HCT116 (cell line): ENCODE measurements at regions not wholly inside any gene's neighbourhood (a gene's known extent, or its start where the extent isn't known, plus 50 kb on each side); places are given as distances from the start of the nearest gene placed in this dataset.

Experiments used
- ATAC-seq: fragments of 200-7000 bp; cut with Tn5 transposase; 2 replicates; pipeline ENCODE4 v1.9.1; 2020; ENCODE audit warnings: mild to moderate bottlenecking, moderate library complexity
- BruUV-seq: library from RNA; stranded (reverse); fragments of 400-500 nt; replicated peaks from 2 replicates; lab custom pipeline; 2021; lab: Mats Ljungman, UMichigan
- CTCF ChIA-PET: fragments of 300-600 bp; sonication (Branson Sonifier 250); formaldehyde crosslinking; loops from one replicate; lab custom pipeline; 2021; ENCODE audit warnings: antibody characterized with exemption; lab: Charles Lee
- POLR2A ChIA-PET: fragments of 300-600, 350-600 bp; sonication (Branson Sonifier 250); formaldehyde crosslinking; loops from one replicate; lab custom pipeline; 2021; ENCODE audit warnings: antibody characterized with exemption; lab: Charles Lee
- RAD21 ChIA-PET, 2 experiments: fragments of 300-600 bp; sonication (Branson Sonifier 250); formaldehyde crosslinking; loops; one replicate each; lab custom pipeline; 2023; ENCODE audit warnings: low total read pairs in 2 of 2; ENCODE audit not compliant: uncharacterized antibody in 2 of 2, unreplicated experiment in 2 of 2, low non-redundant PET in 1 of 2; lab: Charles Lee
- DNase-seq: peaks from one replicate; pipeline ENCODE4 v3.0.0-alpha.2; 2010; ENCODE audit warnings: low read depth, low spot score
- H2AFZ ChIP-seq: fragments of 200-600 bp; shearing (Covaris generic), sonication (generic); 2 replicates; pipeline ENCODE4 v1.6.1; 2017; ENCODE audit warnings: low read depth, mixed run types, mixed read lengths, antibody characterized with exemption, low read length; ENCODE audit not compliant: poor library complexity, severe bottlenecking
- H3K27ac ChIP-seq: 2 replicates; pipeline ENCODE4 v1.5.1; 2012; ENCODE audit warnings: low read depth, low read length
- H3K27me3 ChIP-seq: fragments of 200-600 bp; sonication (generic); 2 replicates; pipeline ENCODE4 v1.6.1; 2016; ENCODE audit warnings: mixed run types, low read length, mixed read lengths; ENCODE audit not compliant: insufficient read depth
- H3K36me3 ChIP-seq, 2 experiments: fragments of 200-500 bp in 1 of 2; fragments of 200-600 bp in 1 of 2; sonication (Bioruptor generic) in 1 of 2; sonication (generic) in 1 of 2; 2 replicates each; pipeline versions ENCODE4 v1.5.1 to v1.6.1; 2014 to 2016; ENCODE audit warnings: low read length in 2 of 2, inconsistent platforms in 1 of 2, mixed read lengths in 1 of 2, mixed run types in 1 of 2; ENCODE audit not compliant: insufficient read depth in 2 of 2, control insufficient read depth in 1 of 2
- H3K4me1 ChIP-seq, 2 experiments: fragments of 200-600 bp in 1 of 2; sonication (generic) in 1 of 2; 2 replicates each; pipeline versions ENCODE4 v1.5.1 to v1.6.1; 2012 to 2017; ENCODE audit warnings: low read length in 2 of 2, inconsistent platforms in 1 of 2, mild to moderate bottlenecking in 1 of 2, mixed read lengths in 1 of 2, mixed run types in 1 of 2, moderate library complexity in 1 of 2; ENCODE audit not compliant: insufficient read depth in 2 of 2, control insufficient read depth in 1 of 2
- H3K4me2 ChIP-seq: fragments of 200-600 bp; sonication (generic); 2 replicates; pipeline ENCODE4 v1.6.1; 2017; ENCODE audit warnings: mixed run types, low read length, mixed read lengths
- H3K4me3 ChIP-seq, 2 experiments: fragments of 200-600 bp in 1 of 2; sonication (generic) in 1 of 2; replicated peaks in 1 of 2; 2 replicates each; pipeline ENCODE4 v1.5.1; 2011 to 2016; ENCODE audit warnings: low read length in 2 of 2, control low read depth in 1 of 2, low read depth in 1 of 2, mild to moderate bottlenecking in 1 of 2, mixed read lengths in 1 of 2, mixed run types in 1 of 2
- H3K79me2 ChIP-seq: fragments of 200-600 bp; sonication (generic); 2 replicates; pipeline ENCODE4 v1.6.1; 2017; ENCODE audit warnings: mild to moderate bottlenecking, mixed run types, low read length, moderate library complexity, mixed read lengths; ENCODE audit not compliant: insufficient read depth
- H3K9ac ChIP-seq: fragments of 200-600 bp; sonication (generic); 2 replicates; pipeline ENCODE4 v1.6.1; 2016; ENCODE audit warnings: low read length, mixed read lengths
- H3K9me2 ChIP-seq: fragments of 200-600 bp; sonication (generic), shearing (Covaris generic); 2 replicates; pipeline ENCODE4 v1.6.1; 2017; ENCODE audit warnings: mixed run types, mild to moderate bottlenecking, moderate library complexity; ENCODE audit not compliant: insufficient read depth
- H3K9me3 ChIP-seq, 2 experiments: fragments of 200-500 bp in 1 of 2; fragments of 200-600 bp in 1 of 2; sonication (Bioruptor generic) in 1 of 2; sonication (generic) in 1 of 2; 2 replicates each; pipeline ENCODE4 v1.6.1; 2014 to 2017; ENCODE audit warnings: low read length in 2 of 2, mixed read lengths in 2 of 2, inconsistent platforms in 1 of 2, low read depth in 1 of 2, mild to moderate bottlenecking in 1 of 2, mixed run types in 1 of 2, moderate library complexity in 1 of 2; ENCODE audit not compliant: control insufficient read depth in 1 of 2, insufficient read depth in 1 of 2
- H4K20me1 ChIP-seq: fragments of 200-600 bp; sonication (generic), shearing (Covaris generic); 2 replicates; pipeline ENCODE4 v1.6.1; 2017; ENCODE audit warnings: mixed run types, mild to moderate bottlenecking, moderate library complexity; ENCODE audit not compliant: insufficient read depth
- CBX3 ChIP-seq: IDR thresholded peaks from 2 replicates; pipeline ENCODE4 v1.6.1; 2012; ENCODE audit warnings: low read depth
- CEBPB ChIP-seq: IDR thresholded peaks from 2 replicates; pipeline ENCODE4 v1.6.1; 2012; ENCODE audit warnings: low read depth
- EGR1 ChIP-seq: IDR thresholded peaks from 2 replicates; pipeline ENCODE4 v1.6.1; 2012; ENCODE audit warnings: low read depth
- ELF1 ChIP-seq: IDR thresholded peaks from 2 replicates; pipeline ENCODE4 v1.6.1; 2012; ENCODE audit warnings: low read depth, borderline replicate concordance
- EZH2phosphoT487 ChIP-seq: fragments of 200-600 bp; IDR thresholded peaks from 2 replicates; pipeline ENCODE4 v1.6.1; 2018; ENCODE audit warnings: antibody characterized with exemption, borderline replicate concordance
- FOSL1 ChIP-seq: IDR thresholded peaks from 2 replicates; pipeline ENCODE4 v1.6.1; 2012; ENCODE audit warnings: low read depth
- POLR2A ChIP-seq: IDR thresholded peaks from 2 replicates; pipeline ENCODE4 v1.7.0; 2011; ENCODE audit warnings: borderline replicate concordance; ENCODE audit not compliant: insufficient read depth, insufficient read length; ENCODE audit errors: extremely low read depth
- POLR2AphosphoS5 ChIP-seq: IDR thresholded peaks from 2 replicates; pipeline ENCODE4 v1.6.1; 2011; ENCODE audit warnings: mild to moderate bottlenecking, low read depth, low read length, moderate library complexity
- SP1 ChIP-seq: IDR thresholded peaks from 2 replicates; pipeline ENCODE4 v1.6.1; 2012; ENCODE audit warnings: low read depth
- SRF ChIP-seq: IDR thresholded peaks from 2 replicates; pipeline ENCODE4 v1.6.1; 2012; ENCODE audit warnings: low read depth
- YY1 ChIP-seq: IDR thresholded peaks from 2 replicates; pipeline ENCODE4 v1.6.1; 2011; ENCODE audit warnings: low read length, low read depth, moderate library complexity, mild to moderate bottlenecking; ENCODE audit not compliant: insufficient replicate concordance; ENCODE audit errors: extremely low read depth
- ZFX ChIP-seq: fragments of 450-650 bp; IDR thresholded peaks from 2 replicates; pipeline ENCODE4 v1.6.1; 2017
- ZNF274 ChIP-seq: fragments of 200-500 bp; sonication (Bioruptor generic); IDR thresholded peaks from 2 replicates; pipeline ENCODE4 v1.6.1; 2014; ENCODE audit warnings: mild to moderate bottlenecking, low read depth, low read length, inconsistent platforms
- intact Hi-C: fragments of 100-400 bp; cut with micrococcal nuclease; formaldehyde crosslinking; loops from 2 replicates; pipeline ENCODE4 v1.10.0; 2022
- TF ChIP-seq, protein P1 (sequence below): IDR thresholded peaks from 2 replicates; pipeline ENCODE4 v1.6.1; 2011; ENCODE audit warnings: mild to moderate bottlenecking, low read length, moderate library complexity; ENCODE audit not compliant: insufficient replicate concordance; ENCODE audit errors: extremely low read depth
- TF ChIP-seq, protein P2 (sequence below): IDR thresholded peaks from 2 replicates; pipeline ENCODE4 v1.6.1; 2012; ENCODE audit warnings: low read depth

DNA sequence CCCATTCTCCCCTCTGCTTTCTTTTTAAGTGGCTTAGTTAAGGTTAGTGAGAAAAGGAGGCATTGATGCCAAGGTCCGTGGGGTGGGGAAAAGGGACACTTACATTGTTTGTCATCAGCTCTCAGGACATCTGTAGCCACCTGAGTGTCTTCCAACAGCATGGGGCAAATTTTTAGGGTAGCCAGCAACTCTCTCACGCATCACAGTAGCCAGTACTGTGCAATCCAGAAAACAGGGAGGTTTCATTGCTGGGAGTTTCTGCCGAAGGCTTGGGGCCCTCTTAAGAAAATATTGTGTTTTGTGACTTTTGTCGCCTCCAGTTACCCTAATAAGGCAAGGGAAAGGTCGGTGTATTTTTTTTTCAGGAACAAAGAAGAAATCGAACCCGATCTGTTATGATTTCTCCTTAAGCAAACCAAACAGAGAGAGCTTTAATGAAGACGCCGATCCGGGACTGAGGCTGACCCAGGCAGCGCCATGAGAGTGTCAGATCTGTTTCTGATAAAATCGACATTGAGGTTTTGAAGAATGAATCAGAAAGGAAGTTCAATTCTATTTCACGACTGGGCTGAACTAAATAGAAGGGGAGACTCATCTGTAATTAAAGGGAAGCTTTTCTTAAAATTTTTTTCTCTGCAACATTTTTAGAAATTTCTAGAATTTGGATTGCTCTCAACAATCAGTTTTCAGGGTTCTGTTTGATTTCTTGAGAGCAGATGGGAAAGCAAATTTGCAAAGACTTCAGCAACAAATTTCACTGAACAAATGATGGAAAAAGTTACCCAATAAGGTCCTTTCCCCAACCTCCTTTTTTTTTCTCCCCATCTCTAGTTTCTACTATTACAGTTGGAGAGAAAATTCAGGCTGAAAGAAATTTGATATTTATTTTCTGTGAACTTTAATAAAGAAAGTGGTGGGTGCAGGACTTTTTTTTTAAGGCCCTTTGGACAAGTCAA is 144.7 kb upstream of the IRX3 start:
- H3K27ac ChIP-seq: no peak overlapping the region
- ChIA-PET POLR2A (no interaction called here), CTCF (no interaction called here), RAD21 (no interaction called here)
- BruUV-seq: no TSS peak
- no peaks in the 10 kb centered on the region for H3K36me3 ChIP-seq
- no peaks in the 10 kb centered on the region for H3K9me2 ChIP-seq
- TF ChIP-seq CEBPB (no peak), SRF (no peak), ZFX (no peak)
- H4K20me1 ChIP-seq: no peaks in the 10 kb centered on the region
- no peak for DNase-seq
- H3K79me2 ChIP-seq: no peaks in the 10 kb centered on the region
- H3K27me3 ChIP-seq: peaks cover 39% of the 10 kb centered on the region
- intact Hi-C loops: no loop called here
- no peaks in the 10 kb centered on the region for H3K9me3 ChIP-seq
- H3K9ac ChIP-seq: no peak overlapping the region
- no peaks in the 10 kb centered on the region for H3K4me1 ChIP-seq
- ATAC-seq: no peak
- H3K4me2 ChIP-seq: no peak overlapping the region
- H3K4me3 ChIP-seq: no peak overlapping the region
- no peak overlapping the region for H2AFZ ChIP-seq

DNA sequence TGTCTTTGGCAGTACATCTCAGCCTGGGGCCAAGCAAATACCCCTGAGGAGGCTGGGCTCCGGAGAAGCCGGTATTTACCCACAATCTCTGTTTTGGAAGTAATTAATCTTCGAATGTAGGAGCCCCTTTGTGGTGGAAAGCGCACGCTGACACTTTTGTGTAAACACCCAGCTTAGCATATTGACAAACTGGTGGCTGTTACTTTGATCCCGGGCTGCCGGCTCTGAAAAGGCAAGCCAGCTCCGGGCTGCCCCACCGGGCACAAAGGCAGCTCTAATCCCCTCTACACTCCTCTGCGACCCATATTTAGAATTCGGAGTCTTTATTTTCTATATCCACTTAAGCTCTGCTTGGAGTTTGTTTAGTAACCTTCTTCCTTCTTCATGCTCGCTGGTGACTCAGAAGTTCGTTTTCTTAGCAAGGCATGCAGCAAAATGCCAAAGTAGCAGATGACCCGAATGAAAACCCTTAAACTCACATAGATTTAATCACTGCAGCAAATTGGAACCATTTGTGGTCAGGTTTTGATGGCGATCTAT is 144.0 kb upstream of the IRX3 start:
- Histone ChIP-seq H3K79me2 (no peaks in the 10 kb centered on the region), H3K4me2 (no peak overlapping the region), H3K27me3 (peaks cover 44% of the 10 kb centered on the region), H3K9me2 (no peaks in the 10 kb centered on the region), H3K36me3 (no peaks in the 10 kb centered on the region), H2AFZ (no peak overlapping the region), H4K20me1 (no peaks in the 10 kb centered on the region), H3K27ac (no peak overlapping the region), H3K4me1 (no peaks in the 10 kb centered on the region), H3K4me3 (no peak overlapping the region), H3K9me3 (no peaks in the 10 kb centered on the region), H3K9ac (no peak overlapping the region)
- no TSS peak for BruUV-seq
- ChIA-PET POLR2A (no interaction called here), CTCF (no interaction called here), RAD21 (no interaction called here)
- DNase-seq (no peak), ATAC-seq (no peak)
- intact Hi-C loops: no loop called here
- TF ChIP-seq, protein P1, sequence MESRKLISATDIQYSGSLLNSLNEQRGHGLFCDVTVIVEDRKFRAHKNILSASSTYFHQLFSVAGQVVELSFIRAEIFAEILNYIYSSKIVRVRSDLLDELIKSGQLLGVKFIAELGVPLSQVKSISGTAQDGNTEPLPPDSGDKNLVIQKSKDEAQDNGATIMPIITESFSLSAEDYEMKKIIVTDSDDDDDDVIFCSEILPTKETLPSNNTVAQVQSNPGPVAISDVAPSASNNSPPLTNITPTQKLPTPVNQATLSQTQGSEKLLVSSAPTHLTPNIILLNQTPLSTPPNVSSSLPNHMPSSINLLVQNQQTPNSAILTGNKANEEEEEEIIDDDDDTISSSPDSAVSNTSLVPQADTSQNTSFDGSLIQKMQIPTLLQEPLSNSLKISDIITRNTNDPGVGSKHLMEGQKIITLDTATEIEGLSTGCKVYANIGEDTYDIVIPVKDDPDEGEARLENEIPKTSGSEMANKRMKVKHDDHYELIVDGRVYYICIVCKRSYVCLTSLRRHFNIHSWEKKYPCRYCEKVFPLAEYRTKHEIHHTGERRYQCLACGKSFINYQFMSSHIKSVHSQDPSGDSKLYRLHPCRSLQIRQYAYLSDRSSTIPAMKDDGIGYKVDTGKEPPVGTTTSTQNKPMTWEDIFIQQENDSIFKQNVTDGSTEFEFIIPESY: no peak
- TF ChIP-seq ZNF274 (no peak), SP1 (no peak), CEBPB (no peak), EZH2phosphoT487 (no peak), EGR1 (no peak), POLR2A (no peak), YY1 (no peak), FOSL1 (no peak), CBX3 (no peak), POLR2AphosphoS5 (no peak), ELF1 (no peak)
- TF ChIP-seq, protein P2, sequence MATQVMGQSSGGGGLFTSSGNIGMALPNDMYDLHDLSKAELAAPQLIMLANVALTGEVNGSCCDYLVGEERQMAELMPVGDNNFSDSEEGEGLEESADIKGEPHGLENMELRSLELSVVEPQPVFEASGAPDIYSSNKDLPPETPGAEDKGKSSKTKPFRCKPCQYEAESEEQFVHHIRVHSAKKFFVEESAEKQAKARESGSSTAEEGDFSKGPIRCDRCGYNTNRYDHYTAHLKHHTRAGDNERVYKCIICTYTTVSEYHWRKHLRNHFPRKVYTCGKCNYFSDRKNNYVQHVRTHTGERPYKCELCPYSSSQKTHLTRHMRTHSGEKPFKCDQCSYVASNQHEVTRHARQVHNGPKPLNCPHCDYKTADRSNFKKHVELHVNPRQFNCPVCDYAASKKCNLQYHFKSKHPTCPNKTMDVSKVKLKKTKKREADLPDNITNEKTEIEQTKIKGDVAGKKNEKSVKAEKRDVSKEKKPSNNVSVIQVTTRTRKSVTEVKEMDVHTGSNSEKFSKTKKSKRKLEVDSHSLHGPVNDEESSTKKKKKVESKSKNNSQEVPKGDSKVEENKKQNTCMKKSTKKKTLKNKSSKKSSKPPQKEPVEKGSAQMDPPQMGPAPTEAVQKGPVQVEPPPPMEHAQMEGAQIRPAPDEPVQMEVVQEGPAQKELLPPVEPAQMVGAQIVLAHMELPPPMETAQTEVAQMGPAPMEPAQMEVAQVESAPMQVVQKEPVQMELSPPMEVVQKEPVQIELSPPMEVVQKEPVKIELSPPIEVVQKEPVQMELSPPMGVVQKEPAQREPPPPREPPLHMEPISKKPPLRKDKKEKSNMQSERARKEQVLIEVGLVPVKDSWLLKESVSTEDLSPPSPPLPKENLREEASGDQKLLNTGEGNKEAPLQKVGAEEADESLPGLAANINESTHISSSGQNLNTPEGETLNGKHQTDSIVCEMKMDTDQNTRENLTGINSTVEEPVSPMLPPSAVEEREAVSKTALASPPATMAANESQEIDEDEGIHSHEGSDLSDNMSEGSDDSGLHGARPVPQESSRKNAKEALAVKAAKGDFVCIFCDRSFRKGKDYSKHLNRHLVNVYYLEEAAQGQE: no peak
